Panc1 (cell line): ENCODE measurements at regions not wholly inside any gene's neighbourhood (a gene's known extent, or its start where the extent isn't known, plus 50 kb on each side); places are given as distances from the start of the nearest gene placed in this dataset.

ENCODE experiments used
- ATAC-seq: fragments of 200-7000 bp; cut with Tn5 transposase; 2 replicates; pipeline ENCODE4 v1.9.1; 2020; ENCODE audit warnings: mild to moderate bottlenecking, moderate library complexity
- BruUV-seq: library from RNA; stranded (reverse); fragments of 400-500 nt; replicated peaks from 2 replicates; lab custom pipeline; 2021; lab: Mats Ljungman, UMichigan
- CTCF ChIA-PET: fragments of 300-600 bp; sonication (Branson Sonifier 250); formaldehyde crosslinking; loops from one replicate; lab custom pipeline; 2022; ENCODE audit warnings: antibody characterized with exemption; lab: Charles Lee
- POLR2A ChIA-PET: fragments of 300-600 bp; sonication (Branson Sonifier 250); formaldehyde crosslinking; loops from one replicate; lab custom pipeline; 2022; ENCODE audit warnings: antibody characterized with exemption; lab: Charles Lee
- DNase-seq: peaks from one replicate; pipeline ENCODE4 v3.0.0-alpha.2; 2010; ENCODE audit warnings: low read depth, low spot score
- H3K27ac ChIP-seq: 2 replicates; pipeline ENCODE4 v1.5.1; 2011; ENCODE audit warnings: mild to moderate bottlenecking, low read length, inconsistent platforms
- H3K27me3 ChIP-seq: fragments of 200-500 bp; sonication (Bioruptor generic); 2 replicates; pipeline ENCODE4 v1.6.0; 2014; ENCODE audit warnings: low read length, inconsistent platforms; ENCODE audit not compliant: control insufficient read depth, insufficient read depth
- H3K36me3 ChIP-seq: fragments of 200-500 bp; sonication (Bioruptor generic); 2 replicates; pipeline ENCODE4 v1.5.1; 2014; ENCODE audit warnings: inconsistent platforms, mild to moderate bottlenecking, low read length, moderate library complexity; ENCODE audit not compliant: control insufficient read depth, insufficient read depth
- H3K4me1 ChIP-seq: 2 replicates; pipeline ENCODE4 v1.5.1; 2011; ENCODE audit warnings: inconsistent platforms, mild to moderate bottlenecking, low read length, moderate library complexity; ENCODE audit not compliant: control insufficient read depth, insufficient read depth
- H3K4me3 ChIP-seq, 2 experiments: 2 replicates each; pipeline ENCODE4 v1.5.1; 2011 to 2012; ENCODE audit warnings: low read depth in 2 of 2, low read length in 2 of 2, mild to moderate bottlenecking in 2 of 2, inconsistent platforms in 1 of 2, moderate library complexity in 1 of 2
- H3K9me3 ChIP-seq: fragments of 200-500 bp; sonication (Bioruptor generic); 2 replicates; pipeline ENCODE4 v1.5.1; 2014; ENCODE audit warnings: low read depth, mild to moderate bottlenecking, inconsistent platforms, low read length, moderate library complexity; ENCODE audit not compliant: control insufficient read depth, insufficient read depth
- POLR2AphosphoS5 ChIP-seq: IDR thresholded peaks from 2 replicates; pipeline ENCODE4 v1.6.1; 2012; ENCODE audit warnings: mild to moderate bottlenecking, low read depth, low read length, moderate library complexity
- REST ChIP-seq, 2 experiments: IDR thresholded peaks; 2 replicates each; pipeline ENCODE4 v1.6.1; 2011 to 2012; ENCODE audit warnings: low read depth in 2 of 2, control low read depth in 1 of 2, low read length in 1 of 2, mild to moderate bottlenecking in 1 of 2, moderate library complexity in 1 of 2; ENCODE audit not compliant: insufficient read depth in 1 of 2
- SIN3A ChIP-seq: IDR thresholded peaks from 2 replicates; pipeline ENCODE4 v1.6.1; 2012; ENCODE audit warnings: low read depth, mild to moderate bottlenecking, low read length, moderate library complexity, borderline replicate concordance; ENCODE audit not compliant: insufficient read depth
- TCF7L2 ChIP-seq: IDR thresholded peaks from 2 replicates; pipeline ENCODE4 v1.6.1; 2011; ENCODE audit warnings: mild to moderate bottlenecking, low read depth, low read length, inconsistent platforms
- in situ Hi-C: cut with HindIII; loops from 2 replicates; pipeline ENCODE4 v1.10.0; 2016; ENCODE audit warnings: low sequenced_read_pairs, low pct_unique_long_range_greater_than_20kb
- intact Hi-C: fragments of 100-400 bp; cut with micrococcal nuclease; formaldehyde crosslinking; loops from one replicate; pipeline ENCODE4 v1.10.0; 2022; ENCODE audit not compliant: unreplicated experiment
- TF ChIP-seq, protein P1 (sequence below): fragments of 450-650 bp; IDR thresholded peaks from 2 replicates; pipeline ENCODE4 v1.5.1; 2017; ENCODE audit warnings: mild to moderate bottlenecking

DNA sequence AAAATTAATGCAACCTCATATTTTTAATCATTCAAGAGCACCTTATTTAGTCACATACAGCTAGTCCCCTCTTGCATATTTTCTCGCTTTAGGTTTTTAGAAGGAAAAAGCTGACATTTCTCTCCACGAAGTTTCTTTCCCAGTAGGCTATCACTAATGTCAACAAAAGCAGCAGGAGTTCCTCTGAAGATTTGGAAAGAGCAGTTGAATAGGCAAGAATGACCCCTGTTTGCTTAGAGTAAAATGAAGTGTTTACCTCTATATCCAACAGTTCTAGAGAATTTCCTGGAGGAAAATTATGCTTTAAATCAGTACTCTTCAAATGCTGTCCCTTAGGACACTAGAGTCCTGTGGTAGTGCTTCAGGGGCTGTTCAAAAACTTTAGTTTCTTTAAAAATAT is 188.1 kb upstream of the PRKD1 start:
- Histone ChIP-seq H3K9me3 (no peaks in the 10 kb centered on the region), H3K27me3 (no peaks in the 10 kb centered on the region), H3K4me1 (no peaks in the 10 kb centered on the region), H3K4me3 (no peak overlapping the region), H3K27ac (no peak overlapping the region), H3K36me3 (no peaks in the 10 kb centered on the region)
- ChIA-PET CTCF (no interaction called here), POLR2A (no interaction called here)
- intact Hi-C loops: no loop called here
- no TSS peak for BruUV-seq
- in situ Hi-C loops: no loop called here
- TF ChIP-seq POLR2AphosphoS5: no peak
- TF ChIP-seq TCF7L2: no peak
- no peak for TF ChIP-seq REST (IDR thresholded peaks at IDR 0.05; ENCODE audit: insufficient read depth in 1 of 2, low read depth in 2 of 2, low read length in 1 of 2)
- TF ChIP-seq SIN3A: no peak
- TF ChIP-seq, protein P1, sequence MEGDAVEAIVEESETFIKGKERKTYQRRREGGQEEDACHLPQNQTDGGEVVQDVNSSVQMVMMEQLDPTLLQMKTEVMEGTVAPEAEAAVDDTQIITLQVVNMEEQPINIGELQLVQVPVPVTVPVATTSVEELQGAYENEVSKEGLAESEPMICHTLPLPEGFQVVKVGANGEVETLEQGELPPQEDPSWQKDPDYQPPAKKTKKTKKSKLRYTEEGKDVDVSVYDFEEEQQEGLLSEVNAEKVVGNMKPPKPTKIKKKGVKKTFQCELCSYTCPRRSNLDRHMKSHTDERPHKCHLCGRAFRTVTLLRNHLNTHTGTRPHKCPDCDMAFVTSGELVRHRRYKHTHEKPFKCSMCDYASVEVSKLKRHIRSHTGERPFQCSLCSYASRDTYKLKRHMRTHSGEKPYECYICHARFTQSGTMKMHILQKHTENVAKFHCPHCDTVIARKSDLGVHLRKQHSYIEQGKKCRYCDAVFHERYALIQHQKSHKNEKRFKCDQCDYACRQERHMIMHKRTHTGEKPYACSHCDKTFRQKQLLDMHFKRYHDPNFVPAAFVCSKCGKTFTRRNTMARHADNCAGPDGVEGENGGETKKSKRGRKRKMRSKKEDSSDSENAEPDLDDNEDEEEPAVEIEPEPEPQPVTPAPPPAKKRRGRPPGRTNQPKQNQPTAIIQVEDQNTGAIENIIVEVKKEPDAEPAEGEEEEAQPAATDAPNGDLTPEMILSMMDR: no peak
- ATAC-seq (no peak), DNase-seq (no peak)

DNA sequence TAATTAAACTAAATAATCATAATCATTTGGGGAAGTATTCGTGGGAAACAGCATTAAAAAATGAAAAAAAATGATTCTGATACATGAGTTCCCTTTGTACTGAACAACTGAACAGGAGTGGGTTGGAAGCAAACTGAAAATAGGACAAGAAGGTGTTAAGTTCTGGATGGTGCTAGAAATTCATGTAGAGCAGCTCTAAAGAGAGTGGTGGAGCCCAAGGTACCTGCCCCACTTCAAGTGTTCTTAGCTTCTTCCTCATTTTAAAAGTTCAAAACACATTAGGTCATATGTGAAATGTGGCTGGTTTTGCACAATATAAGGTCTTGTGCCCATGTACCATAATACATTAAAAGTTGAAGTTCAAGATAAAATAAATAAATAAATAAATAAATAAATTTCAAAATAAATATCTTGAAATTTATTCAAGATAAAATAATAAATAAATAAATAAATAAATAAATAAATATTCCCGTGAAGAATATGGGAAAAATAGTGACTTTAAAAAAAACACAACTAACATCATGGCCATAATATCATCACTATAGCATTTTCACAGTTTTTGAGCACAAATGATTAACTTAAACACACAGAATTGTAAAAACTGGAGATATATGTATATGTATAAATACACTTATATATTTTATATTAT is 191.5 kb upstream of the PRKD1 start:
- Histone ChIP-seq H3K4me1 (no peaks in the 10 kb centered on the region), H3K4me3 (no peak overlapping the region), H3K27me3 (no peaks in the 10 kb centered on the region), H3K27ac (no peak overlapping the region), H3K9me3 (no peaks in the 10 kb centered on the region), H3K36me3 (no peaks in the 10 kb centered on the region)
- CTCF ChIA-PET: no interaction called here
- in situ Hi-C loops (no loop called here), intact Hi-C loops (no loop called here)
- DNase-seq: no peak
- POLR2A ChIA-PET: no interaction called here
- TF ChIP-seq REST (IDR thresholded peaks at IDR 0.05; ENCODE audit: insufficient read depth in 1 of 2, low read depth in 2 of 2, low read length in 1 of 2) (no peak), POLR2AphosphoS5 (no peak), TCF7L2 (no peak), SIN3A (no peak)
- TF ChIP-seq, protein P1: no peak
- ATAC-seq: no peak
- BruUV-seq: no TSS peak
